Stimulated activated naive CD4-positive, alpha-beta T cell treated with Interleukin-2 at 50 U/mL for 16 hours (primary cell): ENCODE measurements at regions not wholly inside any gene's neighbourhood (a gene's known extent, or its start where the extent isn't known, plus 50 kb on each side); places are given as distances from the start of the nearest gene placed in this dataset.

Experiments
- DNase-seq: peaks from one replicate; lab custom pipeline; 2025; lab: John Stamatoyannopoulos, UW

GRCh38 chr4:138311771-138312535 is 69.8 kb upstream of the SLC7A11 start:
- no peak for DNase-seq

- no peak for DNase-seq
These were observed 68.8 kb upstream of the SLC7A11 start for GRCh38 chr4:138310991-138311390.

GRCh38 chr4:138310498-138310897 is 68.3 kb upstream of the SLC7A11 start:
- no peak for DNase-seq

GRCh38 chr4:138308356-138308755 is 66.2 kb upstream of the SLC7A11 start:
- no peak for DNase-seq

GRCh38 chr4:138307319-138307718 is 65.2 kb upstream of the SLC7A11 start:
- DNase-seq, result no peak

GRCh38 chr4:138305050-138305449 is 62.9 kb upstream of the SLC7A11 start:
- no peak for DNase-seq

- no peak for DNase-seq
These were observed 59.4 kb upstream of the SLC7A11 start for GRCh38 chr4:138301536-138301935.

GRCh38 chr4:138300616-138301015 is 58.5 kb upstream of the SLC7A11 start:
- no peak for DNase-seq

- DNase-seq, result no peak
These were observed 57.7 kb upstream of the SLC7A11 start for GRCh38 chr4:138299881-138300280.

GRCh38 chr4:138298866-138299265 is 56.7 kb upstream of the SLC7A11 start:
- DNase-seq, result no peak

GRCh38 chr4:138298431-138298830 is 56.3 kb upstream of the SLC7A11 start:
- DNase-seq, result no peak

- no peak for DNase-seq
These were observed 55.7 kb upstream of the SLC7A11 start for GRCh38 chr4:138297743-138298405.

- DNase-seq, result no peak
These were observed 50.2 kb upstream of the SLC7A11 start for GRCh38 chr4:138292321-138292720.
